ENCODE measurements at regions not wholly inside any gene's neighbourhood (a gene's known extent, or its start where the extent isn't known, plus 50 kb on each side); places are given as distances from the start of the nearest gene placed in this dataset.

DNA sequence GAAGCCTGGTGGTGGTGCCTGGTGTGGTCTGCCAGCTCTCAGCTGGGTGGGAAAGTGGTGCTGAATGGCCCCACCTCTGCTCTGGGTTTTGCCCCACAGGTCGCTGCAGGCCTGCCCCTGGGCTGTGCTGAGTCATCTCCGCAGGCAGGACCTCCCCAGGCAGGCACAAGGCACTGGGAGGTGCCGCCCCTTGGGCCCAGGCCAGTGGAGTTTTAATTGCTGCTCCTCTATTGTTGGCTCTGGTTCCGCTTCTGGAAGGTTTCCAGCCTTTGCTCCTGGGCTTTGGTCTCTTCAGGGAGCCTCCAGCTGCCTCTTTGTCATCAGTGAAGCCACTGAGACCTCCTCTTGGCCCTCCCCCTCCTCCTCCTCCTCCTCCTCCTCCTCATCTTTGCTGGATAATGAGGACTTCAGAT, 180.3 kb upstream of the GRB10 start:
- Mint-ChIP-seq H3K4me1 (peaks cover 10% of the 10 kb centered on the region), H3K4me3 (no peak overlapping the region), H3K27me3 (ENCODE audit: low read depth, poor library complexity) (peaks cover 9% of the 10 kb centered on the region), H3K36me3 (ENCODE audit: low read depth) (peaks cover 13% of the 10 kb centered on the region), H3K27ac (no peak overlapping the region), H3K9me3 (peaks cover 32% of the 10 kb centered on the region)
- TF ChIP-seq, protein P1, sequence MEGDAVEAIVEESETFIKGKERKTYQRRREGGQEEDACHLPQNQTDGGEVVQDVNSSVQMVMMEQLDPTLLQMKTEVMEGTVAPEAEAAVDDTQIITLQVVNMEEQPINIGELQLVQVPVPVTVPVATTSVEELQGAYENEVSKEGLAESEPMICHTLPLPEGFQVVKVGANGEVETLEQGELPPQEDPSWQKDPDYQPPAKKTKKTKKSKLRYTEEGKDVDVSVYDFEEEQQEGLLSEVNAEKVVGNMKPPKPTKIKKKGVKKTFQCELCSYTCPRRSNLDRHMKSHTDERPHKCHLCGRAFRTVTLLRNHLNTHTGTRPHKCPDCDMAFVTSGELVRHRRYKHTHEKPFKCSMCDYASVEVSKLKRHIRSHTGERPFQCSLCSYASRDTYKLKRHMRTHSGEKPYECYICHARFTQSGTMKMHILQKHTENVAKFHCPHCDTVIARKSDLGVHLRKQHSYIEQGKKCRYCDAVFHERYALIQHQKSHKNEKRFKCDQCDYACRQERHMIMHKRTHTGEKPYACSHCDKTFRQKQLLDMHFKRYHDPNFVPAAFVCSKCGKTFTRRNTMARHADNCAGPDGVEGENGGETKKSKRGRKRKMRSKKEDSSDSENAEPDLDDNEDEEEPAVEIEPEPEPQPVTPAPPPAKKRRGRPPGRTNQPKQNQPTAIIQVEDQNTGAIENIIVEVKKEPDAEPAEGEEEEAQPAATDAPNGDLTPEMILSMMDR (IDR thresholded peaks at IDR 0.05) = no peak
- no peak for DNase-seq

DNA sequence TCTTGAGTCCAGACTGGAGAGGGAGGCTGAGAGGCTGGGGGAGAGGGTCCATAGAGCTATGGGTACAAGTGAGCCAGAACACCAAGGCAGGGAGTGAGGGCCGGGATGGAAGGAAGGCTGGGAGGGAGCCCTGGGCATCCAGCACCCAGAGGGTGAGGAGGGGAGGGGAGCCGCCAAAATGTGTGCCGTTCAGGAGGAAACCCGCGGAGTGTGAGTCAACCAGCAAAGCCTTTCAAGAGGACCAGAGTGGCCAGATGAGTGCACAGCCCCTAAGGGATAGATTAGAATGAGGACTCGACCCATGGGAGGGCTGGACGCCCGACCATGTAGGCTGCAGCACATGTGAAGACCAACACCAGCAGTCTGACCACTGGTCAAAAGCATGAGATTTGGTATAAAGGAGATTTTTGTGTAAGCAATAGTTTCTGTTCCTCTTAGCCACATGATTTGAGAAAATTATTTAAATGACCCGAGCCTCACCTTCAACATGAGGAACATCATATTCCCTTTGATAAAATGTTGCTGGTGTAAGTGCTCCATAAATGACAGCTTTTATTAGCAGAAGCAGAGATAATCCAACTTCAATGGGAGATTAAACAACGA, 179.7 kb upstream of the GRB10 start:
- H3K36me3 Mint-ChIP-seq (ENCODE audit: low read depth) = peaks cover 8% of the 10 kb centered on the region
- H3K4me1 Mint-ChIP-seq = peaks cover 16% of the 10 kb centered on the region
- peaks cover 28% of the 10 kb centered on the region for H3K9me3 Mint-ChIP-seq
- TF ChIP-seq, protein P1 (IDR thresholded peaks at IDR 0.05) = no peak
- H3K4me3 Mint-ChIP-seq = no peak overlapping the region
- H3K27me3 Mint-ChIP-seq (ENCODE audit: low read depth, poor library complexity) = peaks cover 9% of the 10 kb centered on the region
- no peak overlapping the region for H3K27ac Mint-ChIP-seq
- no peak for DNase-seq

DNA sequence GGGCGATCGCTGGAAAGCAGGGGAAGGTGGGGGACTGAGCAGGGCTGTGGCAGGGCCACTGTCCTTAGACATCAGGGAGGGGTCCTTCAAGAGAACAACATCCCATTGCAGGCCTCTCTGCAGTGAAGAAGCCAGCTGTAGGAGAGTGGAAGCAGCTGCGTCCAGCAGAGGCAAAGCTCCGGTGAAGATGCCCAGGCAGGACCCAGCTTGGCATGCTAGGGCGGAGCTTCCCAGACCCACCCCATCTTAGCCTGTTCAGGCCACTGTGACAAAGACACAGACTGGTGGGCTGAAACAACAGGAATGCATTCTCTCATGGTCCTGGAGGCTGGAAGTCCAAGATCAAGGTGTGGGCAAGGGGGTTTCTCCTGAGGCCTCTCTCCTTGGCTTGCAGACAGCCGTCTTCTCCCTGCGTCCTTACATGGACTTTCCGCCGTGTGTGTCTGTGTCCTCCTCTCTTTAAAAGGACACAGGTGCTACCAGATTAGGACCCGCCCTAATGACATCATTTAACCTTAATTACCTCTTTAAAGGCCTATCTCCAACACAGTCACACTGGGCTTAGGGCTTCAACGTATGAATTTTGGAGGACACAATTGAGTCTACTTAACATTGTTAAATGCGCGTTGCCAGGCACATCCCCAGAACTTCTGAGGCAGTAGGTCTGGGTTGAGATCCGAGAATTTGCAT, 178.1 kb upstream of the GRB10 start:
- Mint-ChIP-seq H3K4me3 (no peak overlapping the region), H3K9me3 (peaks cover 13% of the 10 kb centered on the region), H3K4me1 (peaks cover 32% of the 10 kb centered on the region), H3K36me3 (ENCODE audit: low read depth) (no peaks in the 10 kb centered on the region), H3K27me3 (ENCODE audit: low read depth, poor library complexity) (peaks cover 9% of the 10 kb centered on the region), H3K27ac (no peak overlapping the region)
- DNase-seq = no peak
- TF ChIP-seq, protein P1 (IDR thresholded peaks at IDR 0.05) = no peak

DNA sequence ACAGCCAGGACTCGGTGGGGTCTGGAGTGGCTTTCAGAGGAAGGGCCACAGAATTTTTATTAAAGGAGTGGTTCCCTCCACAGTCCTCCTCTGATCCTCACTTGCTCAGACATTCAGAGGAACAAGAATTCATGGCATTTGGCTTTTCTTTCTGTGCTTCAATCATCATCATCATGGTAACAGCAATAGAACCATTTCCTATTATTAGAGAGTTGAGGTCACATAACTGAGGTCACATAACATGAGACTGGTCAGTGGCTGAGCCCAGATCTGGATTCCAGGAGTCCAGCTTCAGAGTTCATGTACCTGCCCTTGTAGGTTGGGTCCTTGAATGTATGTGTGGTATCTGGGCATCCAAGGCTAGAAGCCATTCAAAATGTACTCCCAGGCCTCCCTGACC, 177.3 kb upstream of the GRB10 start:
- Mint-ChIP-seq H3K27me3 (ENCODE audit: low read depth, poor library complexity) (peaks cover 15% of the 10 kb centered on the region), H3K27ac (no peak overlapping the region), H3K9me3 (peaks cover 8% of the 10 kb centered on the region), H3K4me3 (no peak overlapping the region), H3K36me3 (ENCODE audit: low read depth) (no peaks in the 10 kb centered on the region), H3K4me1 (peaks cover 36% of the 10 kb centered on the region)
- no peak for DNase-seq
- TF ChIP-seq, protein P1 (IDR thresholded peaks at IDR 0.05) = no peak

DNA sequence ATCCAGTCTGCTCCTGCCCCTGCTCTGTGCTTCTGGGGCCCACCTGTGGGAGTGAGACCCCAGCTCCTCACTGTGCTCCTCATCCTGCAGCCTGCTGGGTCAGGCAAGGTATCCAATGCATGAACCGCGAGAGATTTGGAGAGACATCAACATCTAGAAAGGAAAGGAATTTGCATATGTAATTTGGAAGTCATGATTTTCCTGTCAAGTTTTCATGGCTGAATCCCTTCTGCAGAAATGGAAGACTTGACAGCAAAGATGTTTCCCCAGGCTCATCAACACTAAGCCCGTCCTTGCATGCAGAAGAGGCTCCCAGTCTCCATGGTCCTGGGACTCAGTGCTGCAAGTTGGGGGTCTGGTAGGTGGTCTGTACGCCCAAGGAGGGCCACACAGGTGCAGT, 176.9 kb upstream of the GRB10 start:
- peaks cover 18% of the 10 kb centered on the region for H3K27me3 Mint-ChIP-seq (ENCODE audit: low read depth, poor library complexity)
- no peak overlapping the region for H3K27ac Mint-ChIP-seq
- peaks cover 6% of the 10 kb centered on the region for H3K9me3 Mint-ChIP-seq
- no peak overlapping the region for H3K4me3 Mint-ChIP-seq
- no peak for DNase-seq
- TF ChIP-seq, protein P1 (IDR thresholded peaks at IDR 0.05) = no peak
- peaks cover 39% of the 10 kb centered on the region for H3K4me1 Mint-ChIP-seq
- no peaks in the 10 kb centered on the region for H3K36me3 Mint-ChIP-seq (ENCODE audit: low read depth)

DNA sequence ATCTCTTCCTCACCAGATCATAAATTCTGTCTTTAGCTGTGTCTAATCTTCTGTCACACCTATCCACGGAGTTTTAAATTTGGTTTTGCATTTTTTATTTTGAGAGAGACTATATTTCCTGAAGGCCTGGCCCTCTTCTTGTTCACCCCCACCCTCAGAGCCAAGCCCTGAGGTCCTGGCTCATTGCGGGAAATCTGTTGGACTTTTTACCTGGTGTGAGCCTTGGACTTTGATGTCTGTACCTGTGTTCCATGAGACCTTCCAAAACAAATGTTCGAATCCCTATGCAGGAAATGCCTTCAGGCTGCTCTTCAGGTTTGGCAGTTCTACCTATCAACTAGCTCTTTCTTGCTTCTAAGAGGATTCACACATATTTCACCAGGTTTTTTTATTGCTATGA, 175.2 kb upstream of the GRB10 start:
- DNase-seq = no peak
- H3K27ac Mint-ChIP-seq = no peak overlapping the region

More for the DNA sequence above, 175.2 kb upstream of the GRB10 start:
- peaks cover 6% of the 10 kb centered on the region for H3K9me3 Mint-ChIP-seq
- H3K27me3 Mint-ChIP-seq (ENCODE audit: low read depth, poor library complexity) = peaks cover 14% of the 10 kb centered on the region
- peaks cover 41% of the 10 kb centered on the region for H3K4me1 Mint-ChIP-seq
- TF ChIP-seq, protein P1 (IDR thresholded peaks at IDR 0.05) = no peak
- no peaks in the 10 kb centered on the region for H3K36me3 Mint-ChIP-seq (ENCODE audit: low read depth)
- no peak overlapping the region for H3K4me3 Mint-ChIP-seq

Data from nephron progenitor cell (in vitro differentiated cells).